ENCODE measurements at regions not wholly inside any gene's neighbourhood (a gene's known extent, or its start where the extent isn't known, plus 50 kb on each side); places are given as distances from the start of the nearest gene placed in this dataset.

DNA sequence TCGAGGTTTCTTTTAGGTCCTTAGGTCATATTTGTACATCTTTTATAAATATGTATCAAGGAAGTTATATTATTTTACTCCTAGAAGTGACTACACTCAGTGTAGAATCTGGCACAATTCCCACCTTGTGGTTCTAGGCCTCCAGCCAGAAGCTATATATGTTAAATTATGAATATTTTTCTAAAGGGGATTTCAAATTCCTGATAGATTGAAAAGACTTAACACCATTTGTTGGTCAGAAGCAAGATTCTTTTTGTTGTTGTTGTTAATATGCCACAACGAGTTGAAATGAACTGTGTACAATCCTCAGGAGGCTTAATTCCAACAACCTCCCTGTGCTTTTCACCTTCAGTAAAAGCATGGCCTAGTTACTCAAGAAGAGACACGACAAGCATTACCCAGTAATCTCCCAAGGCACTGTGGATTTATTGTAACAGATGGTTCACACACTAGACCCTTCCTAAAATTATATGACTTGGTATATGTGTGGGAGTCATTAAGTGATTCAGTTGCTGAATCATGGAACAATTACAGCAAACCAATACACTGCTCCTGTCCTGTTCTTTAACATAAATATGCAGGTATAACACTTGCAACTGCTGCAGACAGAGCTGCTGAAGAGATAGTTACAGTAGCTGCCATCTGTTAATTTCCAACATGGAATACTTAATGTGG is 964.4 kb upstream of the GOT2 start:
- WGBS, 5 donors: 39 to 55% (median 44%) methylated on average over 2 to 3 of the region's 3 CpGs
- no peak for DNase-seq
- Histone ChIP-seq H3K27ac (no peak overlapping the region), H3K4me1 (no peaks in the 10 kb centered on the region), H3K36me3 (no peaks in the 10 kb centered on the region), H3K9me3 (peaks cover 0 to 5% (median 0%) of the 10 kb centered on the region in 8 donors), H3K4me3 (no peak overlapping the region), H3K27me3 (replicated peaks in 1 of 7) (no peaks in the 10 kb centered on the region)
- intact Hi-C loops (cut with DNase I; ENCODE audit: low total_unique reads): no loop called here
- TF ChIP-seq POLR2A (IDR thresholded peaks at IDR 0.05) (no peak), POLR2AphosphoS5 (IDR thresholded peaks at IDR 0.05) (no peak)
- TF ChIP-seq, protein P1, sequence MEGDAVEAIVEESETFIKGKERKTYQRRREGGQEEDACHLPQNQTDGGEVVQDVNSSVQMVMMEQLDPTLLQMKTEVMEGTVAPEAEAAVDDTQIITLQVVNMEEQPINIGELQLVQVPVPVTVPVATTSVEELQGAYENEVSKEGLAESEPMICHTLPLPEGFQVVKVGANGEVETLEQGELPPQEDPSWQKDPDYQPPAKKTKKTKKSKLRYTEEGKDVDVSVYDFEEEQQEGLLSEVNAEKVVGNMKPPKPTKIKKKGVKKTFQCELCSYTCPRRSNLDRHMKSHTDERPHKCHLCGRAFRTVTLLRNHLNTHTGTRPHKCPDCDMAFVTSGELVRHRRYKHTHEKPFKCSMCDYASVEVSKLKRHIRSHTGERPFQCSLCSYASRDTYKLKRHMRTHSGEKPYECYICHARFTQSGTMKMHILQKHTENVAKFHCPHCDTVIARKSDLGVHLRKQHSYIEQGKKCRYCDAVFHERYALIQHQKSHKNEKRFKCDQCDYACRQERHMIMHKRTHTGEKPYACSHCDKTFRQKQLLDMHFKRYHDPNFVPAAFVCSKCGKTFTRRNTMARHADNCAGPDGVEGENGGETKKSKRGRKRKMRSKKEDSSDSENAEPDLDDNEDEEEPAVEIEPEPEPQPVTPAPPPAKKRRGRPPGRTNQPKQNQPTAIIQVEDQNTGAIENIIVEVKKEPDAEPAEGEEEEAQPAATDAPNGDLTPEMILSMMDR (IDR thresholded peaks at IDR 0.05 in 8 of 11, conservative IDR thresholded peaks at IDR 0.05 in 3 of 11): no peak

DNA sequence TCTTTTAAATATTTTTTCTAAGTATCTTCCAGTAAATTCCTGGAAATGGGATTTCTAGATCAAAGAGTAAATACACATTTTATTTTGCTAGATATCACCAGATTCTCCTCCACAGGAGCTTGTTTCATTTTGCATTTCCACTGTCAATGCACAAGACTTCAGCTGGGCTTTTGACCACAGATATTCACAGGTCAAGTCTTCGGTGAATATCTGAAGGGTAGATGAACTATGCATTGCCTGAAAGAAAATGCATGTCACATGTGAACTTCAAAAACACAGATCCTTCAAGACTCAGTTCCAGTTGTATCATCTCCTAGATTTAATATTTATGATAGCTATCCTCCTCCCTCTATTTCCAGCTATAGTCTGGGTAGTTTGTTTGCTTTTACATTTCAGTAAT is 963.6 kb upstream of the GOT2 start:
- TF ChIP-seq POLR2AphosphoS5 (IDR thresholded peaks at IDR 0.05) (no peak), POLR2A (IDR thresholded peaks at IDR 0.05) (no peak)
- TF ChIP-seq, protein P1 (IDR thresholded peaks at IDR 0.05 in 8 of 11, conservative IDR thresholded peaks at IDR 0.05 in 3 of 11): no peak
- Histone ChIP-seq H3K27ac (no peak overlapping the region), H3K27me3 (replicated peaks in 1 of 7) (no peaks in the 10 kb centered on the region), H3K9me3 (peaks cover 0 to 5% (median 0%) of the 10 kb centered on the region in 8 donors), H3K4me1 (no peaks in the 10 kb centered on the region), H3K36me3 (no peaks in the 10 kb centered on the region), H3K4me3 (no peak overlapping the region)
- DNase-seq: no peak
- 74 to 86% (median 84%) methylated on average over 1 of the region's 1 CpG for WGBS, 5 donors
- intact Hi-C loops (cut with DNase I; ENCODE audit: low total_unique reads): no loop called here

- 79 to 89% (median 89%) methylated on average over 5 of the region's 5 CpGs for WGBS, 5 donors
- no peak overlapping the region for H3K27ac ChIP-seq
Observed at GRCh38 chr16:59697236-59697635, 963.1 kb upstream of the GOT2 start.

GRCh38 chr16:59696495-59696894 is 962.4 kb upstream of the GOT2 start:
- Histone ChIP-seq H3K27ac (no peak overlapping the region), H3K4me1 (no peaks in the 10 kb centered on the region), H3K4me3 (no peak overlapping the region), H3K9me3 (peaks cover 0 to 5% (median 0%) of the 10 kb centered on the region in 8 donors), H3K27me3 (replicated peaks in 1 of 7) (no peaks in the 10 kb centered on the region), H3K36me3 (no peaks in the 10 kb centered on the region)
- DNase-seq: no peak
- intact Hi-C loops (cut with DNase I; ENCODE audit: low total_unique reads): no loop called here
- TF ChIP-seq, protein P1 (IDR thresholded peaks at IDR 0.05 in 8 of 11, conservative IDR thresholded peaks at IDR 0.05 in 3 of 11): no peak
- 77 to 90% (median 81%) methylated on average over 2 of the region's 2 CpGs for WGBS, 5 donors

More at GRCh38 chr16:59697236-59697635, 963.1 kb upstream of the GOT2 start:
- Histone ChIP-seq H3K36me3 (no peaks in the 10 kb centered on the region), H3K27me3 (replicated peaks in 1 of 7) (no peaks in the 10 kb centered on the region), H3K4me1 (no peaks in the 10 kb centered on the region), H3K9me3 (peaks cover 0 to 5% (median 0%) of the 10 kb centered on the region in 8 donors), H3K4me3 (no peak overlapping the region)
- intact Hi-C loops (cut with DNase I; ENCODE audit: low total_unique reads): no loop called here
- no peak for DNase-seq
- TF ChIP-seq POLR2AphosphoS5 (IDR thresholded peaks at IDR 0.05) (no peak), POLR2A (IDR thresholded peaks at IDR 0.05) (no peak)
- TF ChIP-seq, protein P1 (IDR thresholded peaks at IDR 0.05 in 8 of 11, conservative IDR thresholded peaks at IDR 0.05 in 3 of 11): no peak
